GM21723 (cell line): ENCODE measurements at regions not wholly inside any gene's neighbourhood (a gene's known extent, or its start where the extent isn't known, plus 50 kb on each side); places are given as distances from the start of the nearest gene placed in this dataset.
"Not testable (repeated sequence)": the region's sequence is repeated elsewhere in the genome, so short reads cannot be mapped to it uniquely, and the experiment has no call there.

Experiments
- ATAC-seq: cut with Tn5 transposase; IDR thresholded peaks from one replicate; pipeline ENCODE4 v1.9.1; 2021; ENCODE audit warnings: mild to moderate bottlenecking, moderate library complexity; ENCODE audit not compliant: unreplicated experiment

DNA sequence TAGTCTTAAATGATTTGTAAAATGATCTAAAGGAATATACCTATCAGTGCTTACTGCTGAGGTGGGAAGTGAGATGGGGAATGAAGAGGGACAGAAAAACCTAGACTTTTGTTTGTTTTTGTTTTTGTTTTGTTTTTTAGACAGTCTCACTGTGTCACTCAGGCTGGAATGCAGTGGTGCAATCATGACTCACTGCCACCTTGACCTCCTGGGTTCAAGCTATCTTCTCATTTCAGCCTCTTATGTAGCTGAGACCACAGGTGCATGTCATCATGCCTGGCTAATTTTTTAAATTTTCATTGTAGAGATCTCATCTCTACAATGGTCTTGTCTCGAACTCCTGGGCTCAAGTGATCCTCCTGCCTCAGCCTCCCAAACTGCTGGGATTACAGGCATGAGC, 116.4 kb upstream of the SEM1 start:
- no peak for ATAC-seq

DNA sequence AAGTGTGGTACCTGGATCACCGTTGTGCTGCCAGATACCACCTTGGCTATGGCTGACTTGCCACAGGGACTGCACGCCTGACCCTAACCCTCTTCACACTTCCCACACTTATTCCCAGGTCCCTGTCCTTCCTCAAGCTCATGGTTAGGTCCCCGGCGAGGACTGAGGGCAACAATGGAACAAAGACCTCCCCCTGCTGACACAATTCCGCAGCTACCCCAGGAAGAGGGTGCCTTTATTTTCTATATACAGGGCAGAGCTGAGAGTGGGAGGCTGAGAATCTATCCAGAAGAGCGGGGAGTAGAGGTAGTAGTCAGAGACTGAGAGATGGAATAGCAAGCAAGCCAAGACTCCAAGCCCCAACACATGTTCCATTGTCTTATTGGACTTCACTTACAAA, 118.1 kb upstream of the SEM1 start:
- no peak for ATAC-seq

DNA sequence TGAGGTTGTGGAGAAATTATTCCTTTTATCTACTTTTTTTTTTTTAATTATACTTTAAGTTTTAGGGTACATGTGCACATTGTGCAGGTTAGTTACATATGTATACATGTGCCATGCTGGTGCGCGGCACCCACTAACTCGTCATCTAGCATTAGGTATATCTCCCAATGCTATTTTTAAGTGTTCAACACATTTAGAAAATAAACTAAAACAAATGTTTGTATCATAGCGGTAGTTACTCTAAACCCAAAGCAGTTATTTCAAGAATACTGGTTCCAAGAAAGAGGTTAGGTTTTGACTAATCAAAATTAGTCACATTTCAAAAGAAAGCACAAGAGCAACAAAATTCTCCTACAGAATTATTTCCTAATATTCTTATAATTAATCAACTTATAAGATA, 119.5 kb upstream of the SEM1 start:
- ATAC-seq = not testable (repeated sequence)

DNA sequence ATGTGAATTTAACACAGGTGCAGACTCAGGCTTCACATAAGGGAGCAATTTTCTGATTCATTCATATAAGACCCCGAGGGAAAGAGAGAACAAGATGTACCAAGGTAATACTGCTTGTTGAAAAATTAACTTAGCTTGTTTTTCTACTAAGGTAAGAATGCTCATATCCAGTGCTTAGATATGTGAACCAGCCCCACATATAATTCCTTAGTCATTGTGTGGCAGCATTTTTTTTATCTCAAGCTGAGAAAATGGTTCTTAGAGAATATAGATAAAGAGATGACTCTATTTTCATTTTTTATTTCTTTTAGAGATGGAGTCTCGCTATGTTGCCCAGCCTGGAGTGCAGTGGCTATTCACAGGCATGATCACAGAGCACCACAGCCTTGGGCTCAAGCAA, 121.8 kb upstream of the SEM1 start:
- ATAC-seq = no peak

DNA sequence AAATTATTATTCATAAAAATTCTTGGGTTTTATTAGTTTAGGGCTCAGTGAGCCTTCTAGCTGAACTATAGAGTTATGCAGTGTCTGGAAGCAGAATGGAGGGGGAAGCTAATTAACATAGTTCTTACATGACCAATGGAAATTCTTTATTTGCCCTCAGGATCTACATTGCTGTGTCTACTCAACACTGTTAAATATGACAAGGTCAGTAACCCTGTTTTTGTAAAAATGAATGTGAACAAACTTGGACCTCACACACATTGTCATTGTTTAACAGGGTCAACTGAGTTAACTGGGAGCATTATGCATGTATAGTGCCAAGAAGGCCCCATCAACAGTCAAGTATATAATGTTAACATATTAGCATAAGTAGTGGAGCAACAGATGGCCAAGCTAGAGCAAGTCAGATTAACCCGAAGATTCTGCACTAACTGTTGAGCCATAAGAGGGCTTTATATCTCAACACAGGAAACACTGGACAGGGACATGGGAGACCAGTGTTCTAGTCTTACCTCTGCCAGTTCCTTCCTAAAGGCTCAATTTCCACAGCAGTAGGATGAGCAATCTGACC, 122.5 kb upstream of the SEM1 start:
- ATAC-seq = no peak

DNA sequence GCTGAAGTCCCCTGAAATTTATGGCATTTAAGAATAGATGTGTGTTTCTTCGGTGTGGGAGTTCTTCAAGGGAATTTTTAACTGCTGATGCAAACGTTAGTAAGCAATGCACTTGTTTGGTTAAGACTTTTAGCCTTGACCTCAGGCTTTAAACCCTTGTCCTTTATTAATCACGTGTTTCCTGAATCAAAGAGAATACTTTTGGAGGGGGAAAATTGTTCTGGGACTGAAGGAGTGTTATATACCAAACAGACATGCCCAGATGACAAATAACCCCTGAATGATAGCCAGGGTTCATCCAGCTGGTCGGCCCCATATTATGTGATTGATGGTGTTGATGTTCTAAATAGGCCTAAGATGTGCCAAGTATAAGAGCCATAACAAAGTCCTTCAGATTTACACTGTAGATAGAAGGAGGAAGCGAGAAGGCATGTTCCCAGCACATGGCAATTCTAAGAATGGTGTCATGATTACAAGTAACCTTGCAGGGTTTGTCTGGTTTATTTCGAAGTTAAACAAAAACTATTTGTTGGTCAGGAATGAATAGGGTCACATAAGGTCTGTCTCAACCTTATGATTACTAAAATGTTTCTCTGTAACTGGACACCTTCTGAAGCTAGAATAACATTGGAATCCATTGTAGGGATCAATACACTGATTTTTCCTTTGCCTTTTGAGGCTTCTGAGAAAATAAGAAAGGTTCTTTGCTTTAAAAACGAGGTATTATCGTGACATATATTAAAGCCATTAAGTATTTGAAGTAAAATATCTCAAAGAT, 124.2 kb upstream of the SEM1 start:
- ATAC-seq = no peak

DNA sequence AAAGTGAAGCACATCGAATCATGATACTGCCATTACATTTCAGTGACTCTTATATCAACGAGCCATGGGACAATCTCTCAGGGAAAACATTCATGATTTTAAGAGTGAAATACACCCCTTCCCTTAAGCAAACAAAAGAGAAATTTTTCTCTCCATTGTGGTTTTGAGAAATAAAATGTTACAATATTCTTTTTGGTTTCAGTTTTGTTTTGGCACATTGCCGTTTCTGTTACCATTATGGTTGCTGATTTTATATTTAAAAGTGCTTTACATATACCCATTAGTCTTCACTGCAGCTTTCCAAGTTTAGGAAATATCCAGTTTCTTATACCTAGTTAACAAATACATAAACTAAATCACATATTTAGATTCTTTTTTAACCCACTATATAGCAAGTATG, 126.8 kb upstream of the SEM1 start:
- ATAC-seq = no peak

DNA sequence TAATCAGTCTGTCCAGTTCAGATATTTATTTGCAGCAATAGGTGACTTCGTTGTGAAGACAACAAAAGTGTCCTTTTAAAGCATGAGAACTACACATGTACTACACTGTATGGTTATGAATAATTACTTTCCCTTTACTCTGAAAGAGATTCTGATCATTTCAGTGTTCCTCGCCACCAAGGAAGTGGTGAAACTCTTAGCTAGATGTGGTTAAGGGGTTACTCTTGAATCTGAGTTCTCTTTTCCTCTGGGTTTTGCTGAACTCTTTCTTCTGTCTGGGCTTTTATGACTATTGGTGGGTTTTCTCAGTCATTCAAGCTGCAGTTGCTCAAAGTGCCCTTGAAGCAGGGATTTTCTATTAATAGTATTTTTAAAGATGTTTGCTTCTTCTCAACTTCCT, 127.9 kb upstream of the SEM1 start:
- ATAC-seq = peak; percentile 95

DNA sequence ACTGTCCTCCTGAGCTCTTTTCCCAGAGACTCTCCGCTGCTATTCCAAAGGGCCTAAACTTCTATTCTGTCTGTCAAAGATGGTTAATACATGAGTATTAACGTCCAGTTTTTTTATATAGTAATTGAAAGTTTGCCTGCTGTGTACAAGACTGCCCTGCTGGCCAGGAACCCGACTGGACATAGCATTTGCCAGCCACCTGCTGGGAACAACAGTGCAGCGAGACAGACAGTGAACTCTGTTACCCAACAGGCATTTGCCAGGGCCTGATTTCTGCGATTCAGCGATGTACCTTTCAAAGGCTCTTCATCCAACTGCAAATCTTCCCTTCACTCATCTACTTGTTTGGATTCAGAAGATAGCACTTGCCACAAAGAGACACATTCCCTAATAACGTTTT, 128.8 kb upstream of the SEM1 start:
- no peak for ATAC-seq

DNA sequence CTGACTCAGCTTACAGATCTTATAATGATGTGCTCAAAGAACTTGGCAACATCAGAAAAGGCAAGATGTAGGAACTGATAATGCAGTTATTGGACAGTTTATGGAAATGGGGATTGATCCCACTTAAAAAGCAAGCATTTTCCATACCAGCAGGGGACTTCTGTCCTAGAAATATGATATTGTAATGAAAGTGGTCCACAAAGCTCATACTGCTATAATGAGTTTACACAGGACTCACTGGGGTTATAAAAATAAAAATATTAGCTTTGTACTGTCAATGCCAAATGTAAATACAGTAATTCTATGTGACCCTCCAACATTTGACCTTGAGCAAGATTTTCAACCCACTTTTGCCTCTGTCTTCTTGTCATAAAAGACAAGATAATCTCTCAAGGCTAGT, 145.5 kb upstream of the SEM1 start:
- no peak for ATAC-seq

DNA sequence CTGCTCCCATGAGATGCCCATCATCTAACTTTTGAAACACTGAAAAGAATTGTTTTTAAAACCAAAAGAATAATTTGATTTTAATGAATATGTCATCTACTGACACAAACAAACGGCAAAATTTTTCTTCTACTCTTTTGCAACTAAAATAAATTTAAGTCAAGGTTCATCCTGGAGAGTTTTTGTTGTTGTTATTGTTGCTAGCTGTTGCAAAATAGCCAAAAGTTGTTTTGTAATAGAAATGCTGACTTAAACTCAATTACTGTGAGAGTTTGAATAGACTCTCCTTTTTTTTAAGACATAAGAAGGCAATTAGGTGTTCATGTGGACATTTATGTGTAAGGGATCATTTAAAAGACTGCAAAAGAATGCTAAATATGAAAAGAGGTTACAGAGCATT, 146.0 kb upstream of the SEM1 start:
- ATAC-seq = no peak

DNA sequence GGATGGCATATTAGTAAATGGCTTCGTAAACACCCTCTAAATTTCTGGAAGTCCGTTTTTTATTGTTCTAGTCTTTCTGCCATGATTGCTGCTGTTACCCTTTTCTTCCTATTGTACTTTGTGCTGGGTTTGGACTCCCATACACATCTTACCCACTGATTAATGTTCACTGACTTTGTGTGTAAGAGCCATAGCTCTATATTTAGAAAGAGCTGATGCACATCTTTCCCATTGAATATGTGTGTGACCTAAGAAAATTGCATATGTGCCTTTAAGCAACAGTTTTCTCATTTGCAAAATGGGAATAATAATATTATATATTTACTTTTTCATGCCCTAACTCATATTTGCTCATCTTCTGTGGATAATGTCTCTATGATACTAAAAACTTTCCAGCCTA, 135.8 kb upstream of the DLX6 start:
- ATAC-seq = no peak

DNA sequence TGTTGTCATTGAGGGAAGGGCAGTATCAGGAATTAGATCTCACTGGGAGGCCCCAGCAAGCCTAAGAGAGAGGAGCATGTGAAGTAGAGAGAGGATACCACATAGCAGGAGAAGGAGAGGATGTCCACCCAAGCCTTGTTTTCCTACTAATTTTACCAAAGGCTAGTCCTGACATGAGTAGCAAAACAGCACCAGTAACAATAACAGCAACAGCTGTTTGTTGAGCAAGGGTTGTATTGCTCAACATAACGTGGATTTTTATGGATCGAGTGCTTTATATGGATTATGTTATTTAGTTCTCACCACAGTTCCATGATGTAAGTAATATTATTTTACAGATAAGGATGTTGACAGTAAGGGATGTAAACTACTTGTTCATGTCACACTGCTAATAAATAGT, 135.2 kb upstream of the DLX6 start:
- ATAC-seq = no peak

DNA sequence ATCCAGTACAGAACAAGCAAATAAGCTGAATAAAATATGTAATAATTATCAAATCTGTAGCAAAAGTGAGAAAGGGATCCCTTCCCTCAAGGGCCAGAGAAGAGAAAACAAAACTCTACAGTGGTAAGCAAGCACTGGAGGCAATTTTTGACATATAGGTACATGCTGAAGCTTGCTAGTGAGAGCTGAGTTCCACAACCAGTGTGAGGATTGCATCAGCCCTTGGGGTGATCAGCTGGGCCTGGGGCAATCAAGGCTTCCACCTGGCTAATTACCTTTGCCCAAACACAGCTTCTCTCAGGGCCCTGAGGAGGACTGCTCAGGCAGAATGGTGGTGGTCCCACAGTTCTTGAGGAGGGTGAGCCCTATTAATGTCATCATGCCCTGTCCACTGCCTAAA, 134.4 kb upstream of the DLX6 start:
- no peak for ATAC-seq

DNA sequence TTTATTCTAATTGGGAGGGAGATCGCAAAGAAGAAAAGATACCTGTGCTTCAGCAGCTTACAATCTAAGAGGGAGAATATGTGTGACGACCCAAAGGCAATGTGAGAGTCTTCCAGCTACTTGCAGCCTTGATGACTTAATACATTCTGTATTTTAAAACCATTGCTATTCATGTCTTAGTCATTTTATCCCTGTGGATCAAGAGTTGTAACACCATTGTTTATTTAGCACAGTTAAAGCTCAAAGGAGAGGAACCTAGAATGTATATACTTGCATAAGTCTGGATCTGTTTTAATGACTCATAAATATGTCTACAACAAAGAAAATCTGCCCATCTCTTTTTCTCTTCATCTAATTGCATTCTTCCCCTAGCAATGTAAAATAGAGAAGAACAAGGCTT, 117.9 kb upstream of the DLX6 start:
- ATAC-seq = no peak

DNA sequence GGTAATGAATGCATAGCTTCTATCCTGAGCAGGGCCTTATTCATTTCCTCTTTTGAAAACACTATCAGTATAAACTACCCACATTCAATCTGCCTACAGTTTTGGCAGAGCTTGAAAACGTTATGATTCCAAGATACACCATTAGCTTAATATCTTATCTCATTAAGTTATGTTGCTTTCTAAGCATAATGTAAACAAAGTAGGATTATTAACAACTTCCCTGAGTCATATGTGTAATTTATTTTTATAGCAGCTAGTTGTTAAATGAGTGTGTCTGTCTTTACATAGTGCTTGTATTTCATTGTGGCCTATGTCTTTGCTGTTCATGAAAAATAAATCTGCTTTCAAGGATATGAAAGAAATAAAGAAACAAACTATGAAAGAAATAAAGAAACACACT, 106.2 kb upstream of the DLX6 start:
- no peak for ATAC-seq

DNA sequence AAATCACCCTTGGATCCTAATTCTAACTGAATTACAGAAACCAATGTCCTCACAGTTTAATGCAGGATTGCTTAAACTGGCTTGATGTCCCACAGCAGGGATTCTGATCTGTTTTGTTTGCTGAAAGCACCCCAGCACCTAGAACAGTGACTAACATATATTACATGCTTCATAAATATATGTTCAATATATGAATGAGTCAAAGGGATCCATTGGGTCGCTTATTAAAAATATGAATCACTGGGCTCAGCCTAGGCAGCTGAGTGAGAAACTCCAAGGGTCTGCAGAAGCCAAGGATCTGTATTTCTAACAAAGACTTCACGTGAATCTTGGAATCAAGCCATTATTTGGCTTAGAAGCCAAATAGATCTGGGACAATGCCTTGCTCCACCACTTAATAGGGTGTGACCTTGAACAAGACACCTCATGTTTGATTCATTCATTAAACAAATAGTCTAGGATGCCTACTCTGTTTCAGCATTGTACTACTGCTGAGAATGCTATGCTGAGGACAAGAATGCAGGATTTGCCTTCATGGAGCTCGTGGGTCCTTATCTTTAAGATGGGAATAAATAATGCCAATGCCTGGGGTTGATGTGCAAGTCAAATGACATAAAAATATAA, 103.4 kb upstream of the DLX6 start:
- no peak for ATAC-seq

DNA sequence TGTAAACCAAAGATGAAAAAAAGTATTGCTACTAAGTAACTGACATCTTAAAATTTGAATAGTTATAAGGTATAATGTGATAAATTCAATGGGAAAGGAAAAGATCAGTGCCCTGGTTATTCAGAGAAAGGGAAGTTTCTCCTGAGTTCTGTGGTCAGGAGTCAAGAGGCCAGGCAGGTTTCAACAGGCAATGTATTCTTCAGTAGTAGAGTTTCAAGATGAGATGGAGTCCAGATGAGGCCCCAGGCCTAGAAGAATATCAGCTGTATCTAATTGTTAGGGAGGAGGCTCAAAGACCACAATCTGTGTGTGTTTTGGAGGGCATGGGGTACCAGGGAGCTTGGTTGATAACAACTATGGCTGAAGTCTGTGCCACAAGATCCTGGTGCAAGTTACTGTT, 101.4 kb upstream of the DLX6 start:
- ATAC-seq = no peak

DNA sequence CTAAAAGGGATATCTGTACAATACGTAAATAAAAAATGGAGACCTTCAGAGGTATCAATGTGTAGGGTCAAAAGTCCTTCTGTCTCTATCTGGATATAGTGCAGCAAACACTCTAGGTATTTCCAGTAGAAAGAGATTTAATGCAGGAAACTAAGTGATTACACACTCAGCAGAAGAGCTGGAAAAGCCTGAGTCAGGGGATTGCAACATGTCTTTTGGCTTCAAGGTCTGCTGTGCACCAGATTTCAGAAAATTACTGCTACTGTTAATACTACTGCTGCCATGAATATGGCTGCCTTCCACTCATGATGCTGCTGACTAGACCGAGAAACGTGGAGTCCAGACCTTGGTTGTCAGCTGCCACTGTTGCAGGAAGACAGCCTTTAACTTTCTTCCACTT, 94.9 kb upstream of the DLX6 start:
- no peak for ATAC-seq

DNA sequence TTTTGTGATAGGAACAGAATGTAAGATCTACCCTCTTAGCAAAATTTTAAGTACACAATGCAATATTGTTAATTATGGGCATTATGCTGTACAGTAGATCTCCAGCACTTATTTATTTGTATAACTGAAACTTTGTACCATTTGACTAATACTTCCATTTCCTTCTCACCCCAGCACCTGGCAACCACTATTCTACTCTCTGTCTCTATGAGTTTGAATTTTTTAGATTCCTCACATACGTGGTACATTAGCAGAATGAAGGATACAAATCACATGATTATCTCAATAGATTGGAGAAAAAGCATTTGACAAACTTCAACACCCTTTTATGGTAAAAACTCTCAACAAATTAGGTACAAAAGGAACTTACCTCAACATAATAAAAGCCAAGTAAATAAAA, 90.3 kb upstream of the DLX6 start:
- no peak for ATAC-seq

DNA sequence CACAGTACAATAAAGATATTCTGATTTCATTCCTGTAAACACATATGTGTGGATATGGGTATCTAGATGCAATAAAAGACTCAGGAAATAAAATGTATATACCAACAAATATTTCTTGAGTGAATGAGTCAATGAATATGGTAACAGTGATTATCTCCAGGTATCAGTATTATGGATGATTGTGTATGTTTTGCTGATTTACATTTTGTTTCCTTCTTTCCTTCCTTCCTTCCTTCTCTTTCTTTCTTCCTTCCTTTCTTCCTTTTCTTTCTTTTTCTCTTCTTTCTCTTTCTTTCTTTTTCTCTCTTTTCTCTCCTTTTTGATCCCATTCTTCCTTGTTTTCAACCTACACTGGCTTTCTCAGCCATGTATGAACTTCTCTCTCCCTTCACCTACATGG, 85.3 kb upstream of the DLX6 start:
- no peak for ATAC-seq

DNA sequence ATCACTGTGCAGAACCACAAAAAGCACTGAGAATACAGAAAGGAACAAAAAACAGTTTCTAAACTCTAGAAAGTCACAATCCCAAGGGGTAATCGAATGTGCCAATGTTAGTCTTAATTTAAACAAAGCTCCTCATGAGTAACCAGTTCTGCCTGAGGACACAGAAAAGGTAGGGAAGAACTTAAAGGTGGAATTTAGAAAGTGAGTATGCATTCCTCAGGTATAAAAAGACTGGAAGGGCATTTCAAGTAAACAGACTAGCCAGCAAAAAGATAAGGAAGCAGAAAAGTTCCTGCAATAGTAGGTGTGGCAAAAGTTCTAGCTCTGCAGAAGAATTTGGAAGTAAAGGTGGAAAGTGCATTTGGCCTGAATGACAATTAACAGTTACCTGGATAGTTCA, 84.6 kb upstream of the DLX6 start:
- ATAC-seq = no peak

DNA sequence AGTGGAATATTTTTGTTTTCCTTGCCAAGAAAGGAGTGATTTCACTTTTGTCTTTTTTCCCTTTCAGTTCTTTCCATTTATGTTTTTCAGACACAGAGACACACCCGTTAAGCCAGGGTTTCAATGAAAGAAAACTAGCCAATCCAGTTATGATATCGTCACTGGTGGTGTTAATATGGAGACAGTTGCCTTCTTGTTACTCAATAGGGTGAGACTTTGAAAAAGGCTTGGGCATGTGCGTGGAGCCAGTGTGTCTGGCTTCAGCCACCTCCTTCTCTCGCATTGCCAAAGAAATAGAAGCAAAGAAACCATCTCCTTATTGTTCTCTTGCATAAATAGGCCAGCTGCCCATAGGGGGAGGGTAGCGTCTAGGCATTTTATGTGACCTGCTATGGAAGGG, 84.1 kb upstream of the DLX6 start:
- ATAC-seq = no peak
